SK-N-SH (cell line): ENCODE measurements at regions not wholly inside any gene's neighbourhood (a gene's known extent, or its start where the extent isn't known, plus 50 kb on each side); places are given as distances from the start of the nearest gene placed in this dataset.
"Not testable (repeated sequence)": the region's sequence is repeated elsewhere in the genome, so short reads cannot be mapped to it uniquely, and the experiment has no call there.

Experiments used
- CTCF ChIA-PET: fragments of 300-600, 350-600 bp; formaldehyde crosslinking; extraction: SDS; loops from one replicate; lab custom pipeline; 2021; lab: Yijun Ruan, JAX
- POLR2A ChIA-PET: fragments of 350-600 bp; sonication (Branson Sonifier 250); formaldehyde crosslinking; extraction: SDS; loops from one replicate; lab custom pipeline; 2020; ENCODE audit warnings: antibody characterized with exemption, inconsistent platforms; lab: Yijun Ruan, JAX
- DNase-seq: peaks from one replicate; pipeline ENCODE4 v3.0.0; 2012
- H2AFZ ChIP-seq: fragments of 200-600 bp; sonication (generic); 2 replicates; pipeline ENCODE4 v1.8.1; 2016; ENCODE audit warnings: antibody characterized with exemption, mild to moderate bottlenecking, low read depth
- H3F3A ChIP-seq: fragments of 200-600 bp; sonication (generic); replicated peaks from 2 replicates; pipeline ENCODE3; 2016; ENCODE audit warnings: antibody characterized with exemption, mild to moderate bottlenecking; ENCODE audit not compliant: insufficient read depth
- H3K27ac ChIP-seq, 2 experiments: fragments of 200-500 bp in 1 of 2; fragments of 200-600 bp in 1 of 2; sonication (Bioruptor generic) in 1 of 2; sonication (generic), shearing (Covaris generic) in 1 of 2; 2 replicates each; pipeline versions ENCODE4 v1.5.1 to v1.6.1; 2014 to 2016; ENCODE audit warnings: low read depth in 2 of 2, inconsistent platforms in 1 of 2, low read length in 1 of 2, mild to moderate bottlenecking in 1 of 2, mixed read lengths in 1 of 2
- H3K27me3 ChIP-seq: fragments of 200-600 bp; sonication (generic), shearing (Covaris generic); 2 replicates; pipeline ENCODE4 v1.6.1; 2016; ENCODE audit warnings: mixed run types; ENCODE audit not compliant: insufficient read depth
- H3K36me3 ChIP-seq, 2 experiments: fragments of 200-500 bp in 1 of 2; fragments of 200-600 bp in 1 of 2; sonication (Bioruptor generic) in 1 of 2; sonication (generic) in 1 of 2; replicated peaks in 1 of 2; 2 replicates each; pipeline versions ENCODE3 to v1.5.1; 2014 to 2016; ENCODE audit warnings: low read length in 1 of 2, mild to moderate bottlenecking in 1 of 2; ENCODE audit not compliant: insufficient read depth in 2 of 2, control insufficient read depth in 1 of 2
- H3K4me1 ChIP-seq, 2 experiments: fragments of 200-500 bp in 1 of 2; fragments of 200-600 bp in 1 of 2; sonication (Bioruptor generic) in 1 of 2; sonication (generic), shearing (Covaris generic) in 1 of 2; 2 replicates each; pipeline versions ENCODE4 v1.5.1 to v1.6.1; 2014 to 2016; ENCODE audit warnings: low read depth in 1 of 2, low read length in 1 of 2, mixed run types in 1 of 2; ENCODE audit not compliant: insufficient read depth in 2 of 2, control insufficient read depth in 1 of 2
- H3K4me2 ChIP-seq: fragments of 200-600 bp; sonication (generic), shearing (Covaris generic); 2 replicates; pipeline ENCODE4 v1.6.1; 2017; ENCODE audit warnings: mixed run types
- H3K4me3 ChIP-seq, 2 experiments: fragments of 200-500 bp in 1 of 2; fragments of 200-600 bp in 1 of 2; sonication (Bioruptor generic) in 1 of 2; sonication (generic), shearing (Covaris generic) in 1 of 2; 2 replicates each; pipeline versions ENCODE4 v1.5.1 to v1.8.1; 2014 to 2016; ENCODE audit warnings: low read depth in 2 of 2, inconsistent platforms in 1 of 2, low read length in 1 of 2, mild to moderate bottlenecking in 1 of 2, mixed read lengths in 1 of 2, moderate library complexity in 1 of 2
- H3K79me2 ChIP-seq: fragments of 200-600 bp; sonication (generic); 2 replicates; pipeline ENCODE4 v1.8.1; 2017; ENCODE audit warnings: mild to moderate bottlenecking; ENCODE audit not compliant: insufficient read depth
- H3K9ac ChIP-seq: fragments of 200-600 bp; sonication (generic); 2 replicates; pipeline ENCODE4 v1.6.1; 2017; ENCODE audit warnings: mixed run types
- H3K9me2 ChIP-seq: fragments of 200-600 bp; sonication (generic); 2 replicates; pipeline ENCODE4 v1.6.1; 2017; ENCODE audit warnings: mixed run types
- H3K9me3 ChIP-seq: fragments of 200-600 bp; sonication (generic); 2 replicates; pipeline ENCODE4 v1.6.1; 2017; ENCODE audit warnings: mixed run types, mild to moderate bottlenecking, moderate library complexity
- H4K20me1 ChIP-seq: fragments of 200-600 bp; sonication (generic); 2 replicates; pipeline ENCODE4 v1.6.1; 2017; ENCODE audit warnings: mild to moderate bottlenecking, mixed run types; ENCODE audit not compliant: insufficient read depth
- CHD2 ChIP-seq: fragments of 150-350 bp; IDR thresholded peaks from 2 replicates; pipeline ENCODE4 v1.6.1; 2018; ENCODE audit warnings: low read length; ENCODE audit not compliant: partially characterized antibody
- ELF1 ChIP-seq: IDR thresholded peaks from 2 replicates; pipeline ENCODE4 v1.4.0; 2012
- FOXJ3 ChIP-seq: sonication (generic); formaldehyde crosslinking; IDR thresholded peaks from 2 replicates; pipeline ENCODE4 v1.5.1; 2020; ENCODE audit warnings: mild to moderate bottlenecking, missing genetic modification reagents
- FOXM1 ChIP-seq: IDR thresholded peaks from 2 replicates; pipeline ENCODE4 v1.4.0; 2012; ENCODE audit warnings: low read depth, mild to moderate bottlenecking
- GABPA ChIP-seq: IDR thresholded peaks from 2 replicates; pipeline ENCODE4 v1.4.0; 2012; ENCODE audit warnings: low read depth, mild to moderate bottlenecking
- GATA2 ChIP-seq: sonication (generic); formaldehyde crosslinking; IDR thresholded peaks from 2 replicates; pipeline ENCODE4 v1.5.0; 2020; ENCODE audit warnings: mild to moderate bottlenecking, missing genetic modification reagents
- RXRA ChIP-seq: IDR thresholded peaks from 2 replicates; pipeline ENCODE4 v1.4.0; 2012; ENCODE audit warnings: low read depth, mild to moderate bottlenecking, borderline replicate concordance
- TAF1 ChIP-seq: IDR thresholded peaks from 2 replicates; pipeline ENCODE4 v1.6.1; 2012; ENCODE audit warnings: low read depth, mild to moderate bottlenecking, low read length, moderate library complexity, borderline replicate concordance
- TEAD4 ChIP-seq: IDR thresholded peaks from 2 replicates; pipeline ENCODE4 v1.4.0; 2012; ENCODE audit warnings: mild to moderate bottlenecking, borderline replicate concordance; ENCODE audit not compliant: insufficient read depth
- WGBS: methylation state at CpG from one replicate; pipeline ENCODE4 v1.1.6; 2017; ENCODE audit warnings: low lambda C conversion rate; 5-methylcytosine and 5-hydroxymethylcytosine counted together
- TF ChIP-seq, protein P1 (sequence below): IDR thresholded peaks from 2 replicates; pipeline ENCODE4 v1.4.0; 2012; ENCODE audit warnings: low read depth
- TF ChIP-seq, protein P2 (sequence below): IDR thresholded peaks from 2 replicates; pipeline ENCODE4 v1.6.1; 2012; ENCODE audit warnings: mild to moderate bottlenecking, low read depth, low read length, moderate library complexity
- TF ChIP-seq, protein P3 (sequence below): IDR thresholded peaks from 2 replicates; pipeline ENCODE4 v1.4.0; 2012; ENCODE audit warnings: low read depth, borderline replicate concordance

DNA sequence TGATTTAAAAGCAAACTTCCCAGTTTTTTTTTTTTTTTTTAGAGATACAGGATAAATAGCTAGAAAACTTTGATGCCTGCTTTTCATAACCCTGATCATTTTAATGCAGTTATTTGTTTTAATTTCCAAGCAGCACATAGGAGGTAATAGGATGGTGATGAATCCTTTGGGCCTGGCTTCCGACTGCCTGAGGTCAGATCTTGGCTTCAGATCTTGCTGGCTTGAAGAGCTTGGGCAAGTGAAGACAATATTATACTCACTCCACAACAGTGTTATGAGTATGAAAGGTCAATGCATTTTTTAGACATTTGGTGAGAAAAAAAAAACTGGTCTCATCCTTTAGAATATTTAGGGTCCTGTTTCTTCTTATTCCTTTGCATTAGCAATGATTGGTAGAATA lies 124.8 kb upstream of the PRKCQ start:
- no peak for DNase-seq
- H3F3A ChIP-seq, result no peaks in the 10 kb centered on the region
- no peak overlapping the region for H3K4me2 ChIP-seq
- H3K9me3 ChIP-seq, result no peaks in the 10 kb centered on the region; the same call in 1 of the 2 replicates
- H3K9ac ChIP-seq, result no peak overlapping the region
- H3K9me2 ChIP-seq, result no peaks in the 10 kb centered on the region
- ChIA-PET POLR2A (no interaction called here), CTCF (interaction anchor here (0.9 to 1.0 kb wide), 2 partner anchors 26 to 27 kb away, joined by 3 read pairs; no protein-coding TSS in a partner anchor)
- no peak overlapping the region for H3K27ac ChIP-seq
- H3K27me3 ChIP-seq, result no peaks in the 10 kb centered on the region; the same call in 1 of the 2 replicates
- H3K4me3 ChIP-seq, result no peak overlapping the region
- no peaks in the 10 kb centered on the region for H3K79me2 ChIP-seq
- no peak overlapping the region for H2AFZ ChIP-seq
- no peaks in the 10 kb centered on the region for H3K4me1 ChIP-seq
- 21% methylated on average over 1 of the region's 1 CpG for WGBS
- no peaks in the 10 kb centered on the region for H4K20me1 ChIP-seq
- no peaks in the 10 kb centered on the region for H3K36me3 ChIP-seq
- no peak for TF ChIP-seq TEAD4
- TF ChIP-seq GATA2 (CRISPR knock-in tag), result no peak
- TF ChIP-seq GABPA, result no peak
- no peak for TF ChIP-seq FOXJ3 (CRISPR knock-in tag)
- TF ChIP-seq, protein P1, sequence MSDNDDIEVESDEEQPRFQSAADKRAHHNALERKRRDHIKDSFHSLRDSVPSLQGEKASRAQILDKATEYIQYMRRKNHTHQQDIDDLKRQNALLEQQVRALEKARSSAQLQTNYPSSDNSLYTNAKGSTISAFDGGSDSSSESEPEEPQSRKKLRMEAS, result no peak
- TF ChIP-seq FOXM1, result no peak
- no peak for TF ChIP-seq CHD2
- TF ChIP-seq, protein P2, sequence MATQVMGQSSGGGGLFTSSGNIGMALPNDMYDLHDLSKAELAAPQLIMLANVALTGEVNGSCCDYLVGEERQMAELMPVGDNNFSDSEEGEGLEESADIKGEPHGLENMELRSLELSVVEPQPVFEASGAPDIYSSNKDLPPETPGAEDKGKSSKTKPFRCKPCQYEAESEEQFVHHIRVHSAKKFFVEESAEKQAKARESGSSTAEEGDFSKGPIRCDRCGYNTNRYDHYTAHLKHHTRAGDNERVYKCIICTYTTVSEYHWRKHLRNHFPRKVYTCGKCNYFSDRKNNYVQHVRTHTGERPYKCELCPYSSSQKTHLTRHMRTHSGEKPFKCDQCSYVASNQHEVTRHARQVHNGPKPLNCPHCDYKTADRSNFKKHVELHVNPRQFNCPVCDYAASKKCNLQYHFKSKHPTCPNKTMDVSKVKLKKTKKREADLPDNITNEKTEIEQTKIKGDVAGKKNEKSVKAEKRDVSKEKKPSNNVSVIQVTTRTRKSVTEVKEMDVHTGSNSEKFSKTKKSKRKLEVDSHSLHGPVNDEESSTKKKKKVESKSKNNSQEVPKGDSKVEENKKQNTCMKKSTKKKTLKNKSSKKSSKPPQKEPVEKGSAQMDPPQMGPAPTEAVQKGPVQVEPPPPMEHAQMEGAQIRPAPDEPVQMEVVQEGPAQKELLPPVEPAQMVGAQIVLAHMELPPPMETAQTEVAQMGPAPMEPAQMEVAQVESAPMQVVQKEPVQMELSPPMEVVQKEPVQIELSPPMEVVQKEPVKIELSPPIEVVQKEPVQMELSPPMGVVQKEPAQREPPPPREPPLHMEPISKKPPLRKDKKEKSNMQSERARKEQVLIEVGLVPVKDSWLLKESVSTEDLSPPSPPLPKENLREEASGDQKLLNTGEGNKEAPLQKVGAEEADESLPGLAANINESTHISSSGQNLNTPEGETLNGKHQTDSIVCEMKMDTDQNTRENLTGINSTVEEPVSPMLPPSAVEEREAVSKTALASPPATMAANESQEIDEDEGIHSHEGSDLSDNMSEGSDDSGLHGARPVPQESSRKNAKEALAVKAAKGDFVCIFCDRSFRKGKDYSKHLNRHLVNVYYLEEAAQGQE, result no peak
- TF ChIP-seq RXRA, result no peak
- no peak for TF ChIP-seq ELF1
- TF ChIP-seq, protein P3, sequence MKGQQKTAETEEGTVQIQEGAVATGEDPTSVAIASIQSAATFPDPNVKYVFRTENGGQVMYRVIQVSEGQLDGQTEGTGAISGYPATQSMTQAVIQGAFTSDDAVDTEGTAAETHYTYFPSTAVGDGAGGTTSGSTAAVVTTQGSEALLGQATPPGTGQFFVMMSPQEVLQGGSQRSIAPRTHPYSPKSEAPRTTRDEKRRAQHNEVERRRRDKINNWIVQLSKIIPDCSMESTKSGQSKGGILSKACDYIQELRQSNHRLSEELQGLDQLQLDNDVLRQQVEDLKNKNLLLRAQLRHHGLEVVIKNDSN, result no peak
- TF ChIP-seq TAF1, result no peak
- TF ChIP-seq, all 33 proteins: peak for 0

DNA sequence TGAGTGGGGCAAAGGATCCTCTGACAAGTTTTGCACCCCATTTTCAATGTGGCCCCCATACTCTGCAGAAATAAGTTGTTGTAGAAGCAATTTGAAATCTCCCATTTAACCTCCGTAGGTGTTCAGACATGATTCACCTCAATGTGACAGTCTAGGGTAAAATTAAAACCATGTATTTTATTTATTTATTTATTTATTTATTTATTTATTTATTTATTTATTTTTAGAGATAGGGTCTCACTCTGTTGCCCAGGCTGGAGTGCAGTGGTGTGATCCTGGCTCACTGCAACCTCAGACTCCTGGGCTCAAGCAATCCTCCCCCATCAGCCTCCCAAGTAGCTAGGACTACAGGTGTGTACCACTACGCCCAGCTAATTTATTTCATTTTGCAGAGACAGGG lies 122.8 kb upstream of the PRKCQ start:
- H3K79me2 ChIP-seq, H3K9ac ChIP-seq, POLR2A ChIA-PET, H3K27ac ChIP-seq, H3K4me3 ChIP-seq, DNase-seq, H3K4me1 ChIP-seq, H3K9me2 ChIP-seq, H3F3A ChIP-seq, H2AFZ ChIP-seq, CTCF ChIA-PET, H3K36me3 ChIP-seq, H3K9me3 ChIP-seq, H3K27me3 ChIP-seq, H3K4me2 ChIP-seq, H4K20me1 ChIP-seq: not testable (repeated sequence)
- 42% methylated on average over 2 of the region's 2 CpGs for WGBS
